Loucy (cell line): ENCODE measurements at regions not wholly inside any gene's neighbourhood (a gene's known extent, or its start where the extent isn't known, plus 50 kb on each side); places are given as distances from the start of the nearest gene placed in this dataset.

Source experiments
- H2AFZ ChIP-seq: fragments of 200-600 bp; sonication (generic); 2 replicates; pipeline ENCODE4 v1.6.0; 2016; ENCODE audit warnings: antibody characterized with exemption, mild to moderate bottlenecking, low read length, moderate library complexity
- H3F3A ChIP-seq: fragments of 200-600 bp; 2 replicates; pipeline ENCODE4 v1.6.0; 2016; ENCODE audit warnings: antibody characterized with exemption, low read depth, mild to moderate bottlenecking
- H3K27me3 ChIP-seq: fragments of 200-600 bp; sonication (generic); 2 replicates; pipeline ENCODE4 v1.6.1; 2014; ENCODE audit warnings: low read length, mild to moderate bottlenecking; ENCODE audit not compliant: insufficient read depth, poor library complexity, severe bottlenecking
- H3K36me3 ChIP-seq: fragments of 200-600 bp; sonication (generic); 2 replicates; pipeline ENCODE4 v1.6.1; 2016; ENCODE audit warnings: low read length; ENCODE audit not compliant: insufficient read depth
- H3K4me1 ChIP-seq: fragments of 200-600 bp; sonication (generic); 2 replicates; pipeline ENCODE4 v1.5.1; 2014; ENCODE audit warnings: low read length, mild to moderate bottlenecking; ENCODE audit not compliant: insufficient read depth, poor library complexity, severe bottlenecking
- H3K4me2 ChIP-seq: fragments of 200-600 bp; sonication (generic); 2 replicates; pipeline ENCODE4 v1.6.0; 2014; ENCODE audit warnings: antibody characterized with exemption, low read length, low read depth, mild to moderate bottlenecking; ENCODE audit not compliant: poor library complexity, severe bottlenecking
- H3K4me3 ChIP-seq: fragments of 200-600 bp; sonication (generic); 2 replicates; pipeline ENCODE4 v1.5.1; 2014; ENCODE audit warnings: low read length, mild to moderate bottlenecking, mixed read lengths; ENCODE audit not compliant: poor library complexity, severe bottlenecking
- H3K79me2 ChIP-seq: fragments of 200-600 bp; sonication (generic); 2 replicates; pipeline ENCODE4 v1.6.1; 2014; ENCODE audit warnings: low read length; ENCODE audit not compliant: insufficient read depth
- H3K9ac ChIP-seq: fragments of 200-600 bp; sonication (generic); 2 replicates; pipeline ENCODE4 v1.6.0; 2014; ENCODE audit warnings: mild to moderate bottlenecking, low read depth, low read length, moderate library complexity; ENCODE audit not compliant: poor library complexity, severe bottlenecking
- H3K9me2 ChIP-seq: fragments of 200-600 bp; sonication (generic); replicated peaks from 2 replicates; pipeline ENCODE4 v1.6.1; 2016; ENCODE audit warnings: low read depth, low read length, mixed read lengths
- H3K9me3 ChIP-seq: fragments of 200-600 bp; sonication (generic); 2 replicates; pipeline ENCODE4 v1.6.1; 2014; ENCODE audit warnings: mild to moderate bottlenecking, antibody characterized with exemption, low read length, low read depth; ENCODE audit not compliant: insufficient read depth
- H4K20me1 ChIP-seq: fragments of 200-600 bp; sonication (generic); 2 replicates; pipeline ENCODE4 v1.6.0; 2014; ENCODE audit warnings: antibody characterized with exemption, low read length, mild to moderate bottlenecking; ENCODE audit not compliant: insufficient read depth, poor library complexity, severe bottlenecking
- CTCF ChIP-seq: fragments of 200-600 bp; sonication (generic); conservative IDR thresholded peaks from 2 replicates; pipeline ENCODE4 v1.5.1; 2014; ENCODE audit warnings: mild to moderate bottlenecking, antibody characterized with exemption, low read length
- EZH2phosphoT487 ChIP-seq: fragments of 200-600 bp; IDR thresholded peaks from 2 replicates; pipeline ENCODE4 v1.6.1; 2018; ENCODE audit warnings: antibody characterized with exemption, mild to moderate bottlenecking, moderate library complexity, borderline replicate concordance

DNA sequence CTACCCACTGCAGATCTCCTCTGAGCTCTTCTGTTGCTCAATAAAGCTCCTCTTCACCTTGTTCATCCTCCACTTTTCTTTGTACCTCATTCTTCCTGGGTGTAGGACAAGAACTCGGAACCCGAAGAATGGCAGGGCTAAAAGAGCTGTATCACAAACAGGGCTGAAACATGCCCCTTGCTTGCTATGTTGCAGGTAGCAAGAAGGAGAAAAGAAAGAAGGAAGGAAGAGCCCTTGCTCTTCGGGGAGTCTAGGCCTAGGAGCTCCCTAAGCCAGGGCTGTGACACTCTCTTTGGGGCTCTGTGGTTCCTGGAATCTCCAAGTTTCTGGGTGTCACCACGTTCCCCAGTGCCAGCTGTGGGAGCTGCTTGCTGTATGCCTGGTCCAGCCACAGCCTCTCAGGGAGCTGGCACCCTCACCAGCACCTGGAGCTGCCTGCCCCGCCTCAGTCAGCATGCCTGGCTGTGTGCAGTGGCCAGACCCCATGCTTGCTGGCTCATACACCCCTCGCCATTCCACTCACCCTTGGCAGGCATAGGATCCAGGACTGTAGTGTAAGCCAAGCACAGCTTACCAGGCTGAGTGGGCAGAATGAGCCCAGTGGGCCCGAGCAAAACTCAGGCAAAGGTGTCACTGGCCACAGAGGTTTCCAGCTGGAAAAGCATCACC lies 274.8 kb upstream of the ADRA1B start:
- Histone ChIP-seq H3K9ac (no peak overlapping the region), H3K4me2 (no peak overlapping the region), H3F3A (no peaks in the 10 kb centered on the region), H3K4me3 (no peak overlapping the region), H4K20me1 (no peaks in the 10 kb centered on the region), H3K9me2 (no peaks in the 10 kb centered on the region), H2AFZ (no peak overlapping the region), H3K36me3 (no peaks in the 10 kb centered on the region), H3K79me2 (no peaks in the 10 kb centered on the region), H3K4me1 (no peaks in the 10 kb centered on the region), H3K9me3 (no peaks in the 10 kb centered on the region), H3K27me3 (no peaks in the 10 kb centered on the region)
- no peak for TF ChIP-seq EZH2phosphoT487
- no peak for TF ChIP-seq CTCF

- Histone ChIP-seq H3K36me3 (no peaks in the 10 kb centered on the region), H4K20me1 (no peaks in the 10 kb centered on the region), H2AFZ (no peak overlapping the region), H3K4me3 (no peak overlapping the region), H3K27me3 (no peaks in the 10 kb centered on the region), H3K9me3 (no peaks in the 10 kb centered on the region), H3K4me2 (no peak overlapping the region), H3F3A (no peaks in the 10 kb centered on the region), H3K9me2 (no peaks in the 10 kb centered on the region), H3K4me1 (no peaks in the 10 kb centered on the region), H3K9ac (no peak overlapping the region), H3K79me2 (no peaks in the 10 kb centered on the region)
- TF ChIP-seq CTCF (peak; percentile 27), EZH2phosphoT487 (no peak)
Measured at GRCh38 chr5:159642379-159642778, 273.9 kb upstream of the ADRA1B start.

- Histone ChIP-seq H3K9ac (no peak overlapping the region), H3K79me2 (no peaks in the 10 kb centered on the region), H3K36me3 (no peaks in the 10 kb centered on the region), H3K9me3 (no peaks in the 10 kb centered on the region), H3F3A (no peaks in the 10 kb centered on the region), H4K20me1 (no peaks in the 10 kb centered on the region), H3K4me2 (no peak overlapping the region), H3K9me2 (no peaks in the 10 kb centered on the region), H3K27me3 (no peaks in the 10 kb centered on the region), H3K4me3 (no peak overlapping the region), H3K4me1 (no peaks in the 10 kb centered on the region), H2AFZ (no peak overlapping the region)
- no peak for TF ChIP-seq EZH2phosphoT487
- TF ChIP-seq CTCF = no peak
Measured at GRCh38 chr5:159644053-159644452, 272.2 kb upstream of the ADRA1B start.
